CD4-positive, alpha-beta T cell (primary cell): ENCODE measurements at regions not wholly inside any gene's neighbourhood (a gene's known extent, or its start where the extent isn't known, plus 50 kb on each side); places are given as distances from the start of the nearest gene placed in this dataset.

Experiments used
- ATAC-seq: fragments of 200-7000 bp; cut with Tn5 transposase; one replicate; pipeline ENCODE4 v1.10.0; 2022; ENCODE audit warnings: mild to moderate bottlenecking; ENCODE audit not compliant: poor library complexity
- CTCF ChIA-PET: fragments of 350-600 bp; sonication (Branson Sonifier 250); formaldehyde crosslinking; loops from one replicate; lab custom pipeline; 2021; ENCODE audit warnings: antibody characterized with exemption, inconsistent platforms; lab: Charles Lee
- POLR2A ChIA-PET: fragments of 350-600 bp; sonication (Branson Sonifier 250); formaldehyde crosslinking; loops from one replicate; lab custom pipeline; 2021; ENCODE audit warnings: antibody characterized with exemption, inconsistent platforms; lab: Charles Lee
- DNase-seq, 14 experiments: peaks; one replicate each; pipeline ENCODE4 v3.0.0-alpha.2; 2013 to 2020; ENCODE audit warnings: mixed read lengths in 2 of 14
- H3K27ac ChIP-seq, 2 donors: one replicate each; pipeline versions ENCODE4 v1.5.1 to v1.7.0; 2013; ENCODE audit warnings: low read length in 2 of 2, low read depth in 1 of 2, mild to moderate bottlenecking in 1 of 2
- H3K27me3 ChIP-seq, 2 experiments: 1 replicate in 1 of 2; 2 replicates in 1 of 2; pipeline versions ENCODE4 v1.6.1 to v1.7.0; 2013; ENCODE audit warnings: low read length in 2 of 2, control low read depth in 1 of 2, mild to moderate bottlenecking in 1 of 2, moderate library complexity in 1 of 2; ENCODE audit not compliant: insufficient read depth in 2 of 2, control insufficient read depth in 1 of 2
- H3K36me3 ChIP-seq: one replicate; pipeline ENCODE4 v1.6.1; 2013; ENCODE audit warnings: low read length, control low read depth; ENCODE audit not compliant: insufficient read depth
- H3K4me1 ChIP-seq: one replicate; pipeline ENCODE4 v1.6.1; 2013; ENCODE audit warnings: low read length, control low read depth; ENCODE audit not compliant: insufficient read depth
- H3K4me3 ChIP-seq: one replicate; pipeline ENCODE4 v1.5.1; 2013; ENCODE audit warnings: mild to moderate bottlenecking, low read length, moderate library complexity
- H3K9me3 ChIP-seq, 2 experiments: 1 replicate in 1 of 2; 2 replicates in 1 of 2; pipeline versions ENCODE4 v1.6.1 to v1.7.0; 2013; ENCODE audit warnings: low read length in 2 of 2, mild to moderate bottlenecking in 2 of 2, control low read depth in 1 of 2, moderate library complexity in 1 of 2; ENCODE audit not compliant: control insufficient read depth in 1 of 2, insufficient read depth in 1 of 2
- H3K27ac Mint-ChIP-seq: one replicate; pipeline ENCODE4 v1.8.0; 2020; ENCODE audit warnings: mixed read lengths
- H3K27me3 Mint-ChIP-seq: one replicate; pipeline ENCODE4 v1.8.0; 2021; ENCODE audit warnings: mixed read lengths
- H3K36me3 Mint-ChIP-seq: one replicate; pipeline ENCODE4 v1.8.0; 2021; ENCODE audit warnings: low read depth, mixed read lengths
- H3K4me1 Mint-ChIP-seq: one replicate; pipeline ENCODE4 v1.8.0; 2021; ENCODE audit warnings: low read depth, mixed read lengths
- H3K4me3 Mint-ChIP-seq: one replicate; pipeline ENCODE4 v1.8.0; 2020; ENCODE audit warnings: mild to moderate bottlenecking, mixed read lengths
- H3K9me3 Mint-ChIP-seq: one replicate; pipeline ENCODE4 v1.8.0; 2020; ENCODE audit warnings: mixed read lengths
- CTCF ChIP-seq: fragments of 200-600 bp; IDR thresholded peaks from one replicate; pipeline ENCODE4 v1.8.0; 2022; ENCODE audit warnings: antibody characterized with exemption, mild to moderate bottlenecking
- intact Hi-C, 2 experiments: fragments of 100-400 bp; cut with DNase I in 1 of 2; cut with micrococcal nuclease in 1 of 2; formaldehyde crosslinking; loops; one replicate each; pipeline versions ENCODE4 v1.15.1 to v1.9.0; 2023 to 2025; cut with DNase I, micrococcal nuclease

DNA sequence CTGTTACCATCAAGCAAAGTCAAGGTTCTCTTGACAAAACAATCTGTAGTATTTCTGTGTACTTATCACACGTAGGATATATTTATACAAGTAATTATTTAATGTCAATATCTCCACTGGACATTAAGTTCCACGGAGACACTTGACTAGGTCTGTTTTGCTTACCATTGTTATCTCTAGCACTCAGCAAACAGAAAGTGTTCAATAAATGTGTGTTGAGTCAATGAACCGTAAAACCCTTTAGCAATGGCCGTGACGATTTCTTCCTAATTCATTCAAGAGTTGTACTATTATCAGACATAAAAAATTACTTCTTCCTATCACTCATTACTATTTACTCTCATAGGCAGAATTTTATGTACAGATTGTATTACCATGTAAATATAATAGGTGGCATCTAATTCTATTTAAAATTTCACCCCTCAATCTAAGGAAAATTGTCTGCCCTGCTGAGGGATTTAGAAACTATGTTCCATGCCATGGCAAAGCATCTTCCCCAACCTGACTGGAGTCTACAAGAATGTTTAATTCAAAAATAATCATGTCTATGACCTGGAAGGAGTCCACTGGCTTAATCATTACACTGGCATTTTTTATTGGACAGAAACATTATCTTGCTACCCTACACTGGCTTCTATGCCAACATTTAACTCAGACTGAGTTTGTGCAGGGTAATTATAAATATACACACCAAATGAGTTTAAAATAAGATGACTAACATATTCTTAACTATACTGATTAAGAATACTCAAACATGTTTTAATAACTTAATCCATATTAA, 301.9 kb downstream of the ZEB2 start:
- H3K4me3 ChIP-seq, result no peak overlapping the region
- H3K36me3 ChIP-seq, result no peaks in the 10 kb centered on the region
- no peak for TF ChIP-seq CTCF
- ChIA-PET CTCF (no interaction called here), POLR2A (no interaction called here)
- H3K4me1 Mint-ChIP-seq, result peaks cover 13% of the 10 kb centered on the region
- no peaks in the 10 kb centered on the region for H3K4me1 ChIP-seq
- H3K27ac Mint-ChIP-seq, result no peak overlapping the region
- DNase-seq, result no peak
- H3K27me3 ChIP-seq, result no peaks in the 10 kb centered on the region
- no peak overlapping the region for H3K27ac ChIP-seq
- no peaks in the 10 kb centered on the region for H3K9me3 ChIP-seq
- intact Hi-C loops, result no loop called here
- no peaks in the 10 kb centered on the region for H3K9me3 Mint-ChIP-seq
- no peaks in the 10 kb centered on the region for H3K36me3 Mint-ChIP-seq
- H3K27me3 Mint-ChIP-seq, result no peaks in the 10 kb centered on the region
- H3K4me3 Mint-ChIP-seq, result no peak overlapping the region
- ATAC-seq, result no peak

DNA sequence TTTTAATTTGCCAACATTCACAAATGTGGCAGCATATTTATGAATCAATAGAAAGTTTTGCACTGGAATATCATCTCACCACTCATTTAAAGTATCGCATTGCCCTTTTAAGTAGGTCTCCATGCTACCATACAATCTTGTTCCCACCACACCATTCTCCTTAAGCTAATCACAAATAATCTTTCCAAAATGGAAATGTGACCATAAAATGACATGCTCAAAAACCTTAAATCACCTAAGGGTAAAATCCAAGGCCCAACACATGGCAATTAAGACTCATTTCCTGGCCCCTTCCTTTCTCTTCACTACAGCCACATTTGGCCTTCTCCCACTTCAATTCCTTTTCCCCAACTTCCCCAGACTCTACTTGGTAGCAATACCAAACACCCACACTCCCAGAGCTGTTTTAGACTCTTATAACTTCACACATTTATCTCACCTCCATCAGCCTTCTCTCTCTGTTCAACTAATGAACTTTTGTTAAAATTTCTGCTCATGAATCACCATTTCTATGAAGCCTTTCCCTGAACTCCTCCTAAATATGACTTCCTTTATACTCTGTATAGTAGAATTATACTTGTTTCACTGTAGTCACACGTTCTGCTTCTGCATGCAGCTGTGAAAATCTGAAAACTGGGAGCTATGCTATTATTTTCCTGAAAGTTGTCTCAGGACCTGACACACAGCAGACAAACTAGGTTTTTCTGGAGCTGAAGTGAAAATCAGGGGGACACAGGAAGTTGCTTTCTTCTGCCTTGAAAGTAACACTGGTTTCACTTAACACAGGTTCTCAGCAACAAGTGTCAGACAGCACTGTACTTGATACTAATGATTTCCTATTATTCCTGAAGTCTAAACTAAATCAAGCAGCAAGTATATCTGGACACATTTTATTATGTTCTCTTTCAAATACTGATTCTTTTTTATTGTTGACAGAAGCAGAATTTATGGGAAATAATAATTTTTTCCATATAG, 303.9 kb downstream of the ZEB2 start:
- H3K4me3 ChIP-seq, result no peak overlapping the region
- Mint-ChIP-seq H3K9me3 (no peaks in the 10 kb centered on the region), H3K4me3 (no peak overlapping the region), H3K27ac (no peak overlapping the region), H3K27me3 (no peaks in the 10 kb centered on the region), H3K4me1 (peaks cover 13% of the 10 kb centered on the region), H3K36me3 (no peaks in the 10 kb centered on the region)
- no peaks in the 10 kb centered on the region for H3K4me1 ChIP-seq
- H3K36me3 ChIP-seq, result no peaks in the 10 kb centered on the region
- intact Hi-C loops, result no loop called here
- no peaks in the 10 kb centered on the region for H3K27me3 ChIP-seq
- POLR2A ChIA-PET, result interaction anchor here (1.4 kb wide), 1 partner anchor 30 kb away, joined by 5 read pairs; no protein-coding TSS in a partner anchor
- ATAC-seq (no peak), DNase-seq (peak in 1 of 14 experiments; percentile 50)
- CTCF ChIA-PET, result no interaction called here
- H3K9me3 ChIP-seq, result no peaks in the 10 kb centered on the region
- H3K27ac ChIP-seq, result no peak overlapping the region
- TF ChIP-seq CTCF, result no peak

DNA sequence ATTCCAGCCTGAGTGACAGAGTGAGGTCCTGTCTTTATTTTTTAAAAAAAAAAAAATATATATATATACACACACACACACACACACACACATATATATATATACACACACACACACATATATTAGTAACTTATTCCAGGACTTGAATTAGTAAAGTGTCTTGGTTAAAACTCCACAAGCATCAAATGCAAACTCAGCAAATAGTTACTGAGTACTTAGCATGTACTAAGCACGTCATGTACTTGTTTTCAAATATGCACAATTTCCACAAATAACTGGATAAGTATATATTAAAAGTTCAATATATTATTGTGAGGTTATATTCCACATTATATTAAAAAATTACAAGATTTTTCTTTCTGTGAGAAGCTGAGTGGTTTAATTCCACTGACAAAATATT, 304.7 kb downstream of the ZEB2 start:
- Mint-ChIP-seq H3K27ac (no peak overlapping the region), H3K4me3 (no peak overlapping the region), H3K9me3 (no peaks in the 10 kb centered on the region), H3K27me3 (no peaks in the 10 kb centered on the region), H3K36me3 (no peaks in the 10 kb centered on the region), H3K4me1 (peaks cover 13% of the 10 kb centered on the region)
- intact Hi-C loops, result no loop called here
- ChIA-PET POLR2A (no interaction called here), CTCF (no interaction called here)
- H3K4me3 ChIP-seq, result no peak overlapping the region
- H3K4me1 ChIP-seq, result no peaks in the 10 kb centered on the region
- no peak for TF ChIP-seq CTCF
- no peak for DNase-seq
- no peaks in the 10 kb centered on the region for H3K9me3 ChIP-seq
- no peaks in the 10 kb centered on the region for H3K36me3 ChIP-seq
- H3K27me3 ChIP-seq, result no peaks in the 10 kb centered on the region
- no peak overlapping the region for H3K27ac ChIP-seq
- ATAC-seq, result no peak
